ENCODE measurements at regions not wholly inside any gene's neighbourhood (a gene's known extent, or its start where the extent isn't known, plus 50 kb on each side); places are given as distances from the start of the nearest gene placed in this dataset.

- Histone ChIP-seq H3K36me3 (ENCODE audit: control insufficient read depth, low read depth, low read length) (no peaks in the 10 kb centered on the region), H3K4me3 (ENCODE audit: low read length) (no peak overlapping the region), H3K27me3 (ENCODE audit: control insufficient read depth, insufficient read depth, low read length) (no peaks in the 10 kb centered on the region), H3K4me1 (ENCODE audit: control insufficient read depth, low read depth, low read length) (no peaks in the 10 kb centered on the region), H3K9ac (ENCODE audit: low read length) (no peak overlapping the region), H3K9me3 (ENCODE audit: control insufficient read depth, low read depth, low read length) (no peaks in the 10 kb centered on the region), H3K27ac (ENCODE audit: low read length) (no peak overlapping the region)
Measured at GRCh38 chr7:35375516-35375915, 121.6 kb upstream of the TBX20 start.

GRCh38 chr7:35374858-35375257 lies 121.0 kb upstream of the TBX20 start:
- no peak overlapping the region for H3K27ac ChIP-seq (ENCODE audit: low read length)
- H3K36me3 ChIP-seq (ENCODE audit: control insufficient read depth, low read depth, low read length), result no peaks in the 10 kb centered on the region
- no peaks in the 10 kb centered on the region for H3K4me1 ChIP-seq (ENCODE audit: control insufficient read depth, low read depth, low read length)
- H3K27me3 ChIP-seq (ENCODE audit: control insufficient read depth, insufficient read depth, low read length), result no peaks in the 10 kb centered on the region
- H3K9me3 ChIP-seq (ENCODE audit: control insufficient read depth, low read depth, low read length), result no peaks in the 10 kb centered on the region
- H3K9ac ChIP-seq (ENCODE audit: low read length), result no peak overlapping the region
- no peak overlapping the region for H3K4me3 ChIP-seq (ENCODE audit: low read length)

GRCh38 chr7:35371221-35371620 lies 117.3 kb upstream of the TBX20 start:
- Histone ChIP-seq H3K9me3 (ENCODE audit: control insufficient read depth, low read depth, low read length) (no peaks in the 10 kb centered on the region), H3K9ac (ENCODE audit: low read length) (no peak overlapping the region), H3K4me3 (ENCODE audit: low read length) (no peak overlapping the region), H3K27me3 (ENCODE audit: control insufficient read depth, insufficient read depth, low read length) (peaks cover 8% of the 10 kb centered on the region), H3K36me3 (ENCODE audit: control insufficient read depth, low read depth, low read length) (no peaks in the 10 kb centered on the region), H3K27ac (ENCODE audit: low read length) (no peak overlapping the region), H3K4me1 (ENCODE audit: control insufficient read depth, low read depth, low read length) (peaks cover 19% of the 10 kb centered on the region)

- Histone ChIP-seq H3K4me3 (ENCODE audit: low read length) (no peak overlapping the region), H3K9me3 (ENCODE audit: control insufficient read depth, low read depth, low read length) (no peaks in the 10 kb centered on the region), H3K27ac (ENCODE audit: low read length) (no peak overlapping the region), H3K36me3 (ENCODE audit: control insufficient read depth, low read depth, low read length) (no peaks in the 10 kb centered on the region), H3K27me3 (ENCODE audit: control insufficient read depth, insufficient read depth, low read length) (peaks cover 8% of the 10 kb centered on the region), H3K9ac (ENCODE audit: low read length) (no peak overlapping the region), H3K4me1 (ENCODE audit: control insufficient read depth, low read depth, low read length) (peaks cover 25% of the 10 kb centered on the region)
Measured at GRCh38 chr7:35370687-35371086, 116.8 kb upstream of the TBX20 start.

- H3K4me3 ChIP-seq (ENCODE audit: low read length), result no peak overlapping the region
Measured at GRCh38 chr7:35366167-35367155, 112.6 kb upstream of the TBX20 start.

GRCh38 chr7:35365523-35365922 lies 111.6 kb upstream of the TBX20 start:
- H3K9ac ChIP-seq (ENCODE audit: low read length), result no peak overlapping the region
- peaks cover 8% of the 10 kb centered on the region for H3K27me3 ChIP-seq (ENCODE audit: control insufficient read depth, insufficient read depth, low read length)
- H3K36me3 ChIP-seq (ENCODE audit: control insufficient read depth, low read depth, low read length), result no peaks in the 10 kb centered on the region
- no peaks in the 10 kb centered on the region for H3K9me3 ChIP-seq (ENCODE audit: control insufficient read depth, low read depth, low read length)
- H3K27ac ChIP-seq (ENCODE audit: low read length), result no peak overlapping the region
- H3K4me1 ChIP-seq (ENCODE audit: control insufficient read depth, low read depth, low read length), result peaks cover 25% of the 10 kb centered on the region
- H3K4me3 ChIP-seq (ENCODE audit: low read length), result no peak overlapping the region

More at GRCh38 chr7:35366167-35367155, 112.6 kb upstream of the TBX20 start:
- H3K27me3 ChIP-seq (ENCODE audit: control insufficient read depth, insufficient read depth, low read length), result peaks cover 8% of the 10 kb centered on the region
- no peaks in the 10 kb centered on the region for H3K36me3 ChIP-seq (ENCODE audit: control insufficient read depth, low read depth, low read length)
- no peaks in the 10 kb centered on the region for H3K9me3 ChIP-seq (ENCODE audit: control insufficient read depth, low read depth, low read length)
- H3K4me1 ChIP-seq (ENCODE audit: control insufficient read depth, low read depth, low read length), result peaks cover 25% of the 10 kb centered on the region
- H3K9ac ChIP-seq (ENCODE audit: low read length), result no peak overlapping the region
- H3K27ac ChIP-seq (ENCODE audit: low read length), result no peak overlapping the region

GRCh38 chr7:35362341-35362740 lies 108.4 kb upstream of the TBX20 start:
- Histone ChIP-seq H3K27me3 (ENCODE audit: control insufficient read depth, insufficient read depth, low read length) (peaks cover under 1% of the 10 kb centered on the region), H3K27ac (ENCODE audit: low read length) (no peak overlapping the region), H3K36me3 (ENCODE audit: control insufficient read depth, low read depth, low read length) (no peaks in the 10 kb centered on the region), H3K9me3 (ENCODE audit: control insufficient read depth, low read depth, low read length) (no peaks in the 10 kb centered on the region), H3K4me1 (ENCODE audit: control insufficient read depth, low read depth, low read length) (peaks cover 16% of the 10 kb centered on the region), H3K9ac (ENCODE audit: low read length) (no peak overlapping the region), H3K4me3 (ENCODE audit: low read length) (no peak overlapping the region)

- H3K4me1 ChIP-seq (ENCODE audit: control insufficient read depth, low read depth, low read length), result no peaks in the 10 kb centered on the region
- no peak overlapping the region for H3K4me3 ChIP-seq (ENCODE audit: low read length)
- H3K36me3 ChIP-seq (ENCODE audit: control insufficient read depth, low read depth, low read length), result no peaks in the 10 kb centered on the region
- no peaks in the 10 kb centered on the region for H3K27me3 ChIP-seq (ENCODE audit: control insufficient read depth, insufficient read depth, low read length)
- no peaks in the 10 kb centered on the region for H3K9me3 ChIP-seq (ENCODE audit: control insufficient read depth, low read depth, low read length)
- no peak overlapping the region for H3K9ac ChIP-seq (ENCODE audit: low read length)
- no peak overlapping the region for H3K27ac ChIP-seq (ENCODE audit: low read length)
Measured at GRCh38 chr7:35359423-35359822, 105.5 kb upstream of the TBX20 start.

GRCh38 chr7:35356495-35356894 lies 102.6 kb upstream of the TBX20 start:
- Histone ChIP-seq H3K27ac (ENCODE audit: low read length) (no peak overlapping the region), H3K27me3 (ENCODE audit: control insufficient read depth, insufficient read depth, low read length) (no peaks in the 10 kb centered on the region), H3K4me1 (ENCODE audit: control insufficient read depth, low read depth, low read length) (no peaks in the 10 kb centered on the region), H3K9ac (ENCODE audit: low read length) (no peak overlapping the region), H3K36me3 (ENCODE audit: control insufficient read depth, low read depth, low read length) (no peaks in the 10 kb centered on the region), H3K9me3 (ENCODE audit: control insufficient read depth, low read depth, low read length) (no peaks in the 10 kb centered on the region), H3K4me3 (ENCODE audit: low read length) (no peak overlapping the region)

GRCh38 chr7:35355911-35356310 lies 102.0 kb upstream of the TBX20 start:
- Histone ChIP-seq H3K27me3 (ENCODE audit: control insufficient read depth, insufficient read depth, low read length) (no peaks in the 10 kb centered on the region), H3K4me3 (ENCODE audit: low read length) (no peak overlapping the region), H3K9me3 (ENCODE audit: control insufficient read depth, low read depth, low read length) (no peaks in the 10 kb centered on the region), H3K27ac (ENCODE audit: low read length) (no peak overlapping the region), H3K4me1 (ENCODE audit: control insufficient read depth, low read depth, low read length) (no peaks in the 10 kb centered on the region), H3K36me3 (ENCODE audit: control insufficient read depth, low read depth, low read length) (no peaks in the 10 kb centered on the region), H3K9ac (ENCODE audit: low read length) (no peak overlapping the region)

GRCh38 chr7:35355199-35355598 lies 101.3 kb upstream of the TBX20 start:
- Histone ChIP-seq H3K27ac (ENCODE audit: low read length) (no peak overlapping the region), H3K4me3 (ENCODE audit: low read length) (no peak overlapping the region), H3K9ac (ENCODE audit: low read length) (no peak overlapping the region), H3K4me1 (ENCODE audit: control insufficient read depth, low read depth, low read length) (no peaks in the 10 kb centered on the region), H3K36me3 (ENCODE audit: control insufficient read depth, low read depth, low read length) (no peaks in the 10 kb centered on the region), H3K9me3 (ENCODE audit: control insufficient read depth, low read depth, low read length) (no peaks in the 10 kb centered on the region), H3K27me3 (ENCODE audit: control insufficient read depth, insufficient read depth, low read length) (no peaks in the 10 kb centered on the region)

- no peaks in the 10 kb centered on the region for H3K4me1 ChIP-seq (ENCODE audit: control insufficient read depth, low read depth, low read length)
- H3K27ac ChIP-seq (ENCODE audit: low read length), result no peak overlapping the region
- no peaks in the 10 kb centered on the region for H3K9me3 ChIP-seq (ENCODE audit: control insufficient read depth, low read depth, low read length)
- H3K36me3 ChIP-seq (ENCODE audit: control insufficient read depth, low read depth, low read length), result no peaks in the 10 kb centered on the region
- H3K9ac ChIP-seq (ENCODE audit: low read length), result no peak overlapping the region
- no peak overlapping the region for H3K4me3 ChIP-seq (ENCODE audit: low read length)
- H3K27me3 ChIP-seq (ENCODE audit: control insufficient read depth, insufficient read depth, low read length), result no peaks in the 10 kb centered on the region
Measured at GRCh38 chr7:35353481-35353880, 99.6 kb upstream of the TBX20 start.
